Neural cell (in vitro differentiated cells): ENCODE measurements at regions not wholly inside any gene's neighbourhood (a gene's known extent, or its start where the extent isn't known, plus 50 kb on each side); places are given as distances from the start of the nearest gene placed in this dataset.

Experiments used
- EP300 ChIP-seq: fragments of 450-650 bp; conservative IDR thresholded peaks from 2 replicates; pipeline ENCODE4 v1.6.1; 2014; ENCODE audit warnings: antibody characterized with exemption, mild to moderate bottlenecking, moderate library complexity; ENCODE audit not compliant: poor library complexity, severe bottlenecking
- EZH2 ChIP-seq: fragments of 200-600, 300-800 bp; shearing (Covaris generic), sonication (generic); IDR thresholded peaks from 2 replicates; pipeline ENCODE4 v1.6.1; 2014; ENCODE audit warnings: antibody characterized with exemption, low read length, borderline replicate concordance, mild to moderate bottlenecking; ENCODE audit not compliant: insufficient read depth, poor library complexity, severe bottlenecking
- MXI1 ChIP-seq: fragments of 450-650 bp; conservative IDR thresholded peaks from 2 replicates; pipeline ENCODE4 v1.6.1; 2014; ENCODE audit warnings: antibody characterized with exemption, mild to moderate bottlenecking; ENCODE audit not compliant: poor library complexity, severe bottlenecking
- POLR2AphosphoS5 ChIP-seq: IDR thresholded peaks from 2 replicates; pipeline ENCODE4 v1.6.1; 2012
- RAD21 ChIP-seq: fragments of 450-650 bp; conservative IDR thresholded peaks from 2 replicates; pipeline ENCODE4 v1.6.1; 2014; ENCODE audit warnings: antibody characterized with exemption, mild to moderate bottlenecking, moderate library complexity
- REST ChIP-seq: IDR thresholded peaks from 2 replicates; pipeline ENCODE4 v1.6.1; 2012; ENCODE audit warnings: borderline replicate concordance
- TAF1 ChIP-seq: IDR thresholded peaks from 2 replicates; pipeline ENCODE4 v1.6.1; 2012; ENCODE audit warnings: low read depth
- TF ChIP-seq, protein P1 (sequence below): fragments of 450-650 bp; IDR thresholded peaks from 2 replicates; pipeline ENCODE4 v1.5.1; 2014; ENCODE audit warnings: antibody characterized with exemption, mild to moderate bottlenecking, moderate library complexity; ENCODE audit not compliant: poor library complexity, severe bottlenecking

- TF ChIP-seq MXI1, result no peak
- TF ChIP-seq EZH2, result no peak
- no peak for TF ChIP-seq REST
- TF ChIP-seq, protein P1, sequence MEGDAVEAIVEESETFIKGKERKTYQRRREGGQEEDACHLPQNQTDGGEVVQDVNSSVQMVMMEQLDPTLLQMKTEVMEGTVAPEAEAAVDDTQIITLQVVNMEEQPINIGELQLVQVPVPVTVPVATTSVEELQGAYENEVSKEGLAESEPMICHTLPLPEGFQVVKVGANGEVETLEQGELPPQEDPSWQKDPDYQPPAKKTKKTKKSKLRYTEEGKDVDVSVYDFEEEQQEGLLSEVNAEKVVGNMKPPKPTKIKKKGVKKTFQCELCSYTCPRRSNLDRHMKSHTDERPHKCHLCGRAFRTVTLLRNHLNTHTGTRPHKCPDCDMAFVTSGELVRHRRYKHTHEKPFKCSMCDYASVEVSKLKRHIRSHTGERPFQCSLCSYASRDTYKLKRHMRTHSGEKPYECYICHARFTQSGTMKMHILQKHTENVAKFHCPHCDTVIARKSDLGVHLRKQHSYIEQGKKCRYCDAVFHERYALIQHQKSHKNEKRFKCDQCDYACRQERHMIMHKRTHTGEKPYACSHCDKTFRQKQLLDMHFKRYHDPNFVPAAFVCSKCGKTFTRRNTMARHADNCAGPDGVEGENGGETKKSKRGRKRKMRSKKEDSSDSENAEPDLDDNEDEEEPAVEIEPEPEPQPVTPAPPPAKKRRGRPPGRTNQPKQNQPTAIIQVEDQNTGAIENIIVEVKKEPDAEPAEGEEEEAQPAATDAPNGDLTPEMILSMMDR, result no peak
- TF ChIP-seq RAD21, result no peak
- TF ChIP-seq POLR2AphosphoS5, result no peak
- TF ChIP-seq EP300, result no peak
- no peak for TF ChIP-seq TAF1
These were observed 137.7 kb upstream of the HAAO start for GRCh38 chr2:42930025-42930581.
